Mesendoderm (in vitro differentiated cells): ENCODE measurements at regions not wholly inside any gene's neighbourhood (a gene's known extent, or its start where the extent isn't known, plus 50 kb on each side); places are given as distances from the start of the nearest gene placed in this dataset.
"Not testable (repeated sequence)": the region's sequence is repeated elsewhere in the genome, so short reads cannot be mapped to it uniquely, and the experiment has no call there.

Experiments used
- DNase-seq: peaks from one replicate; pipeline ENCODE4 v3.0.0; 2013
- H2AK5ac ChIP-seq: 2 replicates; pipeline ENCODE4 v1.6.1; 2013; ENCODE audit warnings: low read length, inconsistent platforms
- H2BK120ac ChIP-seq: 2 replicates; pipeline ENCODE4 v1.6.1; 2013; ENCODE audit warnings: low read depth, mild to moderate bottlenecking, low read length, moderate library complexity, mixed read lengths
- H2BK15ac ChIP-seq: replicated peaks from 2 replicates; pipeline ENCODE4 v1.6.1; 2013; ENCODE audit warnings: low read depth, mild to moderate bottlenecking, moderate library complexity
- H2BK5ac ChIP-seq: 2 replicates; pipeline ENCODE4 v1.6.1; 2013; ENCODE audit warnings: low read length, inconsistent platforms
- H3K18ac ChIP-seq: 2 replicates; pipeline ENCODE4 v1.6.1; 2013; ENCODE audit warnings: mild to moderate bottlenecking, low read length, mixed read lengths
- H3K23ac ChIP-seq: one replicate; pipeline ENCODE4 v1.6.1; 2013; ENCODE audit warnings: low read length
- H3K27ac ChIP-seq: 2 replicates; pipeline ENCODE4 v1.5.1; 2013; ENCODE audit warnings: low read depth, mild to moderate bottlenecking, inconsistent platforms, low read length, moderate library complexity
- H3K27me3 ChIP-seq: 2 replicates; pipeline ENCODE4 v1.6.1; 2013; ENCODE audit warnings: low read length, control low read depth, mild to moderate bottlenecking, inconsistent platforms; ENCODE audit not compliant: insufficient read depth, poor library complexity
- H3K36me3 ChIP-seq: 2 replicates; pipeline ENCODE4 v1.6.1; 2013; ENCODE audit warnings: low read length, inconsistent platforms; ENCODE audit not compliant: control insufficient read depth, insufficient read depth
- H3K4ac ChIP-seq: one replicate; pipeline ENCODE4 v1.6.1; 2013; ENCODE audit warnings: low read depth, mild to moderate bottlenecking, low read length, moderate library complexity
- H3K4me1 ChIP-seq: 2 replicates; pipeline ENCODE4 v1.6.1; 2013; ENCODE audit warnings: low read depth, low read length, inconsistent platforms; ENCODE audit not compliant: control insufficient read depth
- H3K4me2 ChIP-seq: 2 replicates; pipeline ENCODE4 v1.6.1; 2013; ENCODE audit warnings: low read length
- H3K4me3 ChIP-seq: 2 replicates; pipeline ENCODE4 v1.5.1; 2013; ENCODE audit warnings: mild to moderate bottlenecking, low read length
- H3K56ac ChIP-seq: one replicate; pipeline ENCODE4 v1.6.1; 2013; ENCODE audit warnings: low read length
- H3K79me1 ChIP-seq: 2 replicates; pipeline ENCODE4 v1.6.1; 2013; ENCODE audit warnings: low read length, inconsistent platforms
- H3K79me2 ChIP-seq: 2 replicates; pipeline ENCODE4 v1.6.1; 2013; ENCODE audit warnings: mild to moderate bottlenecking, low read length; ENCODE audit not compliant: control insufficient read depth, insufficient read depth
- H3K9ac ChIP-seq: 2 replicates; pipeline ENCODE4 v1.6.1; 2013; ENCODE audit warnings: low read length, inconsistent platforms
- H4K5ac ChIP-seq: one replicate; pipeline ENCODE4 v1.6.1; 2013; ENCODE audit warnings: low read length
- H4K8ac ChIP-seq: one replicate; pipeline ENCODE4 v1.6.1; 2013; ENCODE audit warnings: low read depth, mild to moderate bottlenecking, control low read depth, low read length, moderate library complexity
- WGBS: extraction: QIAGEN DNeasy Blood & Tissue Kit; methylation state at CpG from one replicate; pipeline ENCODE4 v1.1.7; 2013; ENCODE audit warnings: low lambda C conversion rate, missing lambda C conversion rate; ENCODE audit not compliant: insufficient coverage; ENCODE audit errors: extremely low coverage; 5-methylcytosine and 5-hydroxymethylcytosine counted together

- Histone ChIP-seq H3K23ac (no peak overlapping the region), H3K27me3 (no peaks in the 10 kb centered on the region), H3K36me3 (no peaks in the 10 kb centered on the region), H2BK15ac (no peak overlapping the region), H3K79me1 (no peaks in the 10 kb centered on the region), H2BK5ac (peak overlapping the region; percentile 38), H3K18ac (no peak overlapping the region), H4K8ac (no peak overlapping the region), H2AK5ac (no peak overlapping the region), H3K4ac (no peak overlapping the region), H3K4me3 (no peak overlapping the region), H3K79me2 (no peaks in the 10 kb centered on the region), H3K4me2 (no peak overlapping the region), H3K4me1 (peaks cover 12% of the 10 kb centered on the region), H3K9ac (no peak overlapping the region), H3K27ac (no peak overlapping the region), H4K5ac (no peak overlapping the region), H3K56ac (no peak overlapping the region), H2BK120ac (no peak overlapping the region)
- WGBS, result no CpG with 5 or more reads among the region's 2 CpGs
- DNase-seq, result peak; percentile 72
These were observed 268.7 kb downstream of the CD83 start for GRCh38 chr6:14386263-14386662.

GRCh38 chr6:14386668-14387067, 269.1 kb downstream of the CD83 start:
- H3K4ac ChIP-seq, result no peak overlapping the region
- H3K4me2 ChIP-seq, result no peak overlapping the region
- H4K5ac ChIP-seq, result no peak overlapping the region
- H3K18ac ChIP-seq, result peak overlapping the region; percentile 77
- H2BK5ac ChIP-seq, result no peak overlapping the region
- no peaks in the 10 kb centered on the region for H3K27me3 ChIP-seq
- no peaks in the 10 kb centered on the region for H3K79me2 ChIP-seq
- no peaks in the 10 kb centered on the region for H3K79me1 ChIP-seq
- no peak overlapping the region for H3K23ac ChIP-seq
- no peak overlapping the region for H3K9ac ChIP-seq
- DNase-seq, result no peak
- no peaks in the 10 kb centered on the region for H3K36me3 ChIP-seq
- no peak overlapping the region for H3K56ac ChIP-seq
- no peak overlapping the region for H2BK120ac ChIP-seq
- no peak overlapping the region for H2AK5ac ChIP-seq
- no peak overlapping the region for H3K4me3 ChIP-seq
- H2BK15ac ChIP-seq, result no peak overlapping the region
- no peak overlapping the region for H3K27ac ChIP-seq
- H4K8ac ChIP-seq, result no peak overlapping the region
- H3K4me1 ChIP-seq, result peaks cover 8% of the 10 kb centered on the region
- WGBS, result no CpG with 5 or more reads among the region's 4 CpGs

DNA sequence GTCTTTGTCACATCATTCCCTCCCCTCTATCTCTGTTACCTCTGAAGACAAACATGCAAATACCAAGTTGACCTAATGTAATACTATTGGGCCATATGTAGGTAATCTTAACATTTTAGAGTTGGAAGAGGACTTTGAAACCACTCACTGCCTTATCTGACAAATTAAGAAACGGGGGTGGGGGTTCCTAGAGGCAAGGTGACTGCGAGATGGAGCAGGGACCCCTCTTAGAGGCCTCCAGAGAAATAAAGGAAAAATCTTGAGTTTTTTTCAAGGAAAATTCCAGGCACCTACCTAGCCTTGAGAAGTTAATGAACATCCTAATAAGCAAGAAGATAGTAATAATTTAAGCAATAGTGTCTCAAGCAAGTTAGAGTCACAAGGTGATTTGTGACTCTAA, 270.8 kb downstream of the CD83 start:
- Histone ChIP-seq H2BK15ac (no peak overlapping the region), H2BK5ac (no peak overlapping the region), H3K27me3 (no peaks in the 10 kb centered on the region), H3K36me3 (no peaks in the 10 kb centered on the region), H3K4me1 (peaks cover 5% of the 10 kb centered on the region), H2AK5ac (no peak overlapping the region), H3K56ac (no peak overlapping the region), H3K27ac (no peak overlapping the region), H4K8ac (no peak overlapping the region), H3K4me3 (no peak overlapping the region), H2BK120ac (no peak overlapping the region), H3K79me1 (no peaks in the 10 kb centered on the region), H3K9ac (no peak overlapping the region), H3K4ac (no peak overlapping the region), H3K18ac (no peak overlapping the region), H4K5ac (no peak overlapping the region), H3K79me2 (no peaks in the 10 kb centered on the region), H3K4me2 (no peak overlapping the region), H3K23ac (no peak overlapping the region)
- DNase-seq, result no peak
- no CpG with 5 or more reads among the region's 2 CpGs for WGBS

GRCh38 chr6:14389776-14390175, 272.2 kb downstream of the CD83 start:
- not testable (repeated sequence) for H2BK15ac ChIP-seq, H3K36me3 ChIP-seq, H3K4ac ChIP-seq, H4K8ac ChIP-seq, H3K79me1 ChIP-seq, H3K4me1 ChIP-seq, H2AK5ac ChIP-seq, H3K4me3 ChIP-seq, H2BK120ac ChIP-seq, H3K9ac ChIP-seq, H3K27ac ChIP-seq, H4K5ac ChIP-seq, H2BK5ac ChIP-seq, H3K79me2 ChIP-seq, H3K56ac ChIP-seq, H3K27me3 ChIP-seq, H3K4me2 ChIP-seq, DNase-seq, H3K23ac ChIP-seq, H3K18ac ChIP-seq
- no CpG with 5 or more reads among the region's 2 CpGs for WGBS

GRCh38 chr6:14390805-14391204, 273.2 kb downstream of the CD83 start:
- H4K8ac ChIP-seq, result no peak overlapping the region
- no peak overlapping the region for H3K4me3 ChIP-seq
- no peaks in the 10 kb centered on the region for H3K79me1 ChIP-seq
- H3K18ac ChIP-seq, result no peak overlapping the region
- H3K79me2 ChIP-seq, result no peaks in the 10 kb centered on the region
- DNase-seq, result no peak
- H3K4me2 ChIP-seq, result no peak overlapping the region
- H3K4ac ChIP-seq, result no peak overlapping the region
- H4K5ac ChIP-seq, result no peak overlapping the region
- H3K36me3 ChIP-seq, result no peaks in the 10 kb centered on the region
- H3K56ac ChIP-seq, result no peak overlapping the region
- no peak overlapping the region for H2BK5ac ChIP-seq
- H3K4me1 ChIP-seq, result peaks cover 5% of the 10 kb centered on the region
- WGBS, result no CpG with 5 or more reads among the region's 2 CpGs
- no peak overlapping the region for H2BK15ac ChIP-seq
- H3K27me3 ChIP-seq, result no peaks in the 10 kb centered on the region
- no peak overlapping the region for H3K9ac ChIP-seq
- no peak overlapping the region for H2BK120ac ChIP-seq
- H3K23ac ChIP-seq, result no peak overlapping the region
- no peak overlapping the region for H2AK5ac ChIP-seq
- no peak overlapping the region for H3K27ac ChIP-seq

DNA sequence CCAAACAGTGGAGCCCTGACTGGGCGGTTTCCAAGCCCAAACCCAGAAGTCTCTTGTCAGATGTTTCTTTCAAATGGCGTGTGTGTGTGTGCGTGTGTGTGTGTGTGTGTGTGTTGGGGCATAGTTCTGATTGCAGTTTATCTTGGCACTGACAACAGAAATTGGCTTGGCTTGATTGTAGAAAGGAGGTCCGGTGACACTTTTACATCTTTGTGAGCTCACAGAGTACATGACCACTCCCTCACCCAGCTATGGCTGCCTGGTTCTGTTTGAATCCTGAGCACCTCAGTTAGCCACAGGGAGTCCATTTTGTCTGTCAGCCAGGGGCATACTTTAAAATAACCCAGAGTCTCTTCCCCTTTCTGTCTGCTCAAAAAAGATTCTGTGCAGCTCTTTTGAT, 276.3 kb downstream of the CD83 start:
- no peak overlapping the region for H3K56ac ChIP-seq
- H3K4me2 ChIP-seq, result no peak overlapping the region
- no peak overlapping the region for H2BK120ac ChIP-seq
- H3K79me1 ChIP-seq, result no peaks in the 10 kb centered on the region
- no peak overlapping the region for H3K23ac ChIP-seq
- peaks cover 1% of the 10 kb centered on the region for H3K4me1 ChIP-seq
- H2AK5ac ChIP-seq, result no peak overlapping the region
- H3K4ac ChIP-seq, result no peak overlapping the region
- H3K4me3 ChIP-seq, result no peak overlapping the region
- no peak overlapping the region for H4K8ac ChIP-seq
- H3K36me3 ChIP-seq, result no peaks in the 10 kb centered on the region
- no peak overlapping the region for H2BK5ac ChIP-seq
- DNase-seq, result no peak
- no peaks in the 10 kb centered on the region for H3K27me3 ChIP-seq
- H4K5ac ChIP-seq, result no peak overlapping the region
- no peak overlapping the region for H3K9ac ChIP-seq
- no peaks in the 10 kb centered on the region for H3K79me2 ChIP-seq
- no peak overlapping the region for H2BK15ac ChIP-seq
- H3K27ac ChIP-seq, result no peak overlapping the region
- WGBS, result no CpG with 5 or more reads among the region's 4 CpGs
- H3K18ac ChIP-seq, result no peak overlapping the region
